SHP77 (cell line): ENCODE measurements at regions not wholly inside any gene's neighbourhood (a gene's known extent, or its start where the extent isn't known, plus 50 kb on each side); places are given as distances from the start of the nearest gene placed in this dataset.
A peak's percentile ranks its signal among the peaks of the same experiment; 100 is the strongest.
"Not testable (repeated sequence)": the region's sequence is repeated elsewhere in the genome, so short reads cannot be mapped to it uniquely, and the experiment has no call there.

ENCODE experiments used
- DNase-seq, 2 experiments: peaks; one replicate each; lab custom pipeline; 2025; lab: John Stamatoyannopoulos, UW

- DNase-seq = no peak
Measured at GRCh38 chr6:137969874-137970273, 102.8 kb downstream of the TNFAIP3 start.

DNA sequence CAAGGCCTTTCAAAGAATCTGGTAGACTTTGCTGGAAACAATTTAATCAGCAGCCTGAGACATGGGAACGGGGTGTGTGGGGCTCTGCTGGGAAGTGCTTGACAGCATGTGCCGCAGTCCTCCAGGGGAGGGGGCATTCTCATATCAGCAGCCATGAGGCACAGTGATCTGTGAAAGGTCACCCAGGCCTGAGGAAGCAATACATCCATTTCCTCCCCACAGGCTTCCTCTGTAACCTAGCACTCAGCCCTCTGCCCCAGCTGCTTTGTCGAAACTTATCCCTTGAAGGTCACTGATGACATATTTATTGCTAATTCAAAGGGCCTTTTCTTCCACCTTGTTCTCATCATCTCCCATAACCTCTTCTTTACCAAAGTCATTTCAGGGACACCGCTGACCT is 103.3 kb downstream of the TNFAIP3 start:
- DNase-seq = no peak

GRCh38 chr6:137973201-137973600 is 106.1 kb downstream of the TNFAIP3 start:
- DNase-seq = no peak

DNA sequence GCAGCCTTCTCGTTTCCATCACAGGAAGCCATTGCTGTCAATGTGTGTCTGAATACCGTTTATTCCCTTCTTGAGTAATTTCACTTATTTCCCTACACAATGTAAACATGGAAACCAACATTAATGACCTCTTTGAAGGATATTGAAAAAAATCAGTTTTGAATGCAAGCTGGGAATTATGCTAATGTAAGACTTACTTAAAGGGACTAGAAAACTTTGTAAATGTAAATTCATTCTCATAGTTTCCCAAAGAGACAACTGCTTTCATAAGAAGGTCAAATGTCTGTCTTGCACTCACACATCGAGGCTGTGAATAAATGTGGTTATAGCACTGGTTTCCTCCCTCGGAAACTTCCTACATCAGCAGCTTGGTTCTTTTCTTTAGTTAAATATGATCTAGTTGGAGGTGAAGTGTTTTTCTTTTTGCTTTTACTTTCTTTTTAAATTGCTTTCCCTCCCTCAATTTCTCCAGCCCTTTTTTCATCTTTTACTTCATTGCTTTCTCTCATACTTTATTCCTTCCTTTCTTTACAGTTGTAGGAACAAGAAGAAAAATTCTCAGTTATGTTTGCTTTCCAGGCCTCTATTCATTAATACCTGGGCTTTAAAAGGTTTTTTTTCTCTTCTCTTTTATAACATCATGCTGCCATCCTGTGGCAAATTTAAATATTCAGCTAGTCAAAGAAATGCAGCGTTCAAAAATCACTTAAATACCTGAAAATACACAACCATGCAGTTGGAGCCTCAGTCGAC is 108.3 kb downstream of the TNFAIP3 start:
- DNase-seq = no peak

DNA sequence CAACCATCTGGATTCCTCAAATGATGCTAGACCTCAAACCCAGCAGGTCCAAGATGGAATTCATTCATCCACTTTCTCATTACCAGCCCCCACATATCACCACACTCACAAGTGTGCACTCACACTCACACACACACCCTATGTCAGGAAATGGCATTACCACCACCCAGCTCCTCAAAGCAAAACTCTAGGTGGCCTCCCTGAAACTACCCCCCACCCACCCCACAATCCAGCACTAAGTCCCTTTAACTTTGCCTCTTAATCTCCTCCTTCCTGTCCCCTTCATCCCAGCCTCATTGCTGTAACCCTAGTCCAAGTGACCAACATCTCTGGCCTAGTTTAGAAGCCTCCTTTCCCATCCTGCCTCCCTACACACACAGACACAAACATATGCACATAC is 109.4 kb downstream of the TNFAIP3 start:
- DNase-seq = no peak

- DNase-seq = no peak
Measured at GRCh38 chr6:137977206-137977605, 110.1 kb downstream of the TNFAIP3 start.

- DNase-seq = no peak
Measured at GRCh38 chr6:137977814-137978213, 110.8 kb downstream of the TNFAIP3 start.

DNA sequence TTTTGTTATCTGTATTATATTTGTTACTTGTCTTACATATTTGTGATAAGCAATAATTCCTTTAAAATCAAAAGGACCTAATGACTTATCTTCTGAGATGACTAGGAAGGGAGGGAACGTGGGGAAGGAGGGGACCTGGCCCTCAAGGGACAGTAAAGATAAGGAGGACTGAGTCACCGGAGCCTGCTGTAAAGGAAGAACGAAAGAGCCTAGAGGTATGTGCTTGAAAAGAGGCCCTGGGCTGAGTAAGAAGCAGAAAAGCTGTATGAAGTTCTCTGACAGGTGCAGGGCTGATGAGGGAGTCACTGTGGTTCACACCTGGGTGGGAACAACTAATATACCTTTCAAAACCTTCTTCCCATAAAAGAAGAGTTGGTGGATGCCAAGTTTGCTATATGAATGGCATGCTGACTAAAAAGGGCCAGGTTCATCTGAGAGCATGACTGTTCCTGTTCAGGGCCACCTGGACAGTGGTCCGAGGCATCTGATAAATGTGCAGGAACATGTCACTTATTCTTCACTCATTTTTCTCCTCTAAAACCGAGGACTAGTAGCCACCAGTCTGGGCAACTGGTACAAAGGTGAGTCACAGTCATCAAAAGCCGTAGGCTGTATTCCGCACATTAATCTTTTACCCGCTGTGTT is 111.3 kb downstream of the TNFAIP3 start:
- DNase-seq = no peak

DNA sequence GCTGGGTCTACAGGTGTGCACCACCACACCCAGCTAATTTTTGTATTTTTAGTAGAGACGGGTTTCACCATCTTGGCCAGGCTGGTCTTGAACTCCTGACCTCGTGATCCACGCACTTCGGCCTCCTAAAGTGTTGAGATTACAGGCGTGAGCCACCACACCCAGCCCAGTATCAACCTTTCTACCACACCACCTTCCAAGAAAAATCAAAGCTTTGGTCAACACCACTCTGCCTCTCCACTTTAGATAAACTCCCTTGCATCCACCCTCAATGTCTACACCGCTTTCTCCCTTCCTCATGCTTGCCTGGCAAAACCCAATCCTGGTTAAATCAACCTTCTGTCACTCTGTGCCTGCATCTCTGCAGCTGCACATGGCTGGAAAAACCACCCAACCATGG is 112.2 kb downstream of the TNFAIP3 start:
- DNase-seq = not testable (repeated sequence)

DNA sequence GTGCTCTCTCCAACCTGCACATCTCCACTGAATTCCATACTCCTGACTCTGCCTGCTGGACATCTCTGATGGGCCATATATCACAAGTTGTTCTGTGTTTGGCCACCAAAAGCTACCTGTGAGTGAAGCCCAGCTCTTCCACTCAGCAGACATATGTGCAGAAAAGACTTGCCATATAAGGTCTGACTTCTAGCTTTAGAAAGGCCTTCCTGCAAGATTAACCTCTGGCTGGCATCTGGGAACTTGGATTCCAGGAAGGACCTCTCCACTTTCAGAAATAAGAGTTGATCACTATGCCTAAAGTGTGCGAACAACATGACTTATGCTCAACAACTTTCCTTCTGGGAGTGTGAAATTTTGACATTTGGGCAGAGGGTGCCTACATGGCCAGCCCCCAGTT is 113.7 kb downstream of the TNFAIP3 start:
- no peak for DNase-seq

GRCh38 chr6:137981758-137982157 is 114.7 kb downstream of the TNFAIP3 start:
- no peak for DNase-seq

DNA sequence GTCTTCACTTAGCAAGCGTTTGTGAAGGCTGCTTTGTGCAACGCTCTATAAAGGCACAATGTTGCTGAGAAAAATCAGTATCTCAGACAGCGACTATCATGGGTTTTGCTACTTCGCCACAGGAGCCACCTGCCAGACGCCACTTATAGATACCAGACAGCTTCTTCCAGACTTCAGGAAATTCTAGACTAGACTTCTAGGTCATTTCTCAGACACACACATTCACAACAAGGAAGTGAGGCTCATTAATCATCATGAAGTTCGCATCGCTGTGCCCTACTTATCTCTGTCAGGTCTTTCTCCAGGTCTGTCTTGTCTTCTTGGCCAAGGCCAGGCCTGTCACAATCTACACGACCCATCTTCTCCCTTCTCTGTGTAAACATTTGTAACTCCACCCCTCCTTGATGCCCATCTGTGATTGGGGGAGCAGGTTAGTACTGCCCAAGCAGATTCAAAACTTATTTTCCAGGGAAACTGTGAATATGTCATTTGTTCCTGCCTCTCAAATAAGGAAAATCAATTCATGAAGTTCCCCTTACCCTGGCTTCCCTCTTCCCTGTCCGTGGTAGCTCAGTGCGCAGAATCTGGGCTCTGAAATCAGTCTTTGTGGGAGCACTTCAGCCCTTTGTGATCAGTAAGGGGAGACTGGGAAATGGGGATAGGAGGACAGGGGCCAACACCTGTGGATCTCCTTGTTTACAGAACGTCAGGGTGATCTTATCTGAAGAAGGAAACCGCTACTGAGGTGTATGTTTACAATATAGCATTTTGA is 115.5 kb downstream of the TNFAIP3 start:
- DNase-seq = no peak

DNA sequence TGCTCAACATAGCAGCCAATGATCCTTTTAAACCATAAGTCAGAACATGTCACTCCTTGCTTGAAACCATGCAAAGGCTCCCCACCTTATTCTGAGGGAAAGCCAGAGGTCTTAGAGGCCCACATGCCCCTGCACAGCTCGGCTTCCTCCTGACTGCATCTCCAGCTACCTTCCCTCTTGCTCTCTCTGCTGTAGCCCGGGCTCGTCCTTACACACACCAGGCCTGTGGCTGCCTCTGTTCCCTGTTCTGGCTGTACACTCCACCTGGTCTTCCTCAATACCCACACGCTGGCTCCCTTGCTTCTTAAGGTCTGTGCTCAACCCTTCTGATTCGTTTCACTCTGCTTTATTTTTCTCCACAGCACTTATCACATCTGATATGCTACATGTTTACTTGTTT is 116.2 kb downstream of the TNFAIP3 start:
- no peak for DNase-seq

GRCh38 chr6:137989664-137990063 is 117.6 kb downstream of the PERP start:
- DNase-seq = no peak

DNA sequence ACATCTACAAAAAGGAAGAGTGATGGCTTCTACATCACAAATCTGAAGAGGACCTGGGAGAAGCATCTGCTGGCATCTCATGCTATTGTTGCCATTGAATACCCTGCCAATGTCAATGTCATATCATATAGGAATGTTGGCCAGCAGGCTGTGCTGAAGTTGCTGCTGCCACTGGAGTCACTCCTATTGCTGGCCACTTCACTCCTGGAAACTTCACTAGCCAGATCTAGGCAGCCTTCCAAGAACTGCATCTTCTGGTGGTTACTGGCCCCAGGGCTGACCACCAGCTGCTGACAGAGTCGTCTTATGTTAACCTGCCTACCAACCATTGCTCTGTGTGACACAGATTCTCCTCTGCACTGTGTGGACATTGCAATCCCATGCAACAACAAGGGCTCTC is 111.8 kb downstream of the PERP start:
- no peak for DNase-seq

GRCh38 chr6:137998461-137999019 is 108.7 kb downstream of the PERP start:
- DNase-seq = no peak

GRCh38 chr6:137999815-138000214 is 107.4 kb downstream of the PERP start:
- DNase-seq = no peak

DNA sequence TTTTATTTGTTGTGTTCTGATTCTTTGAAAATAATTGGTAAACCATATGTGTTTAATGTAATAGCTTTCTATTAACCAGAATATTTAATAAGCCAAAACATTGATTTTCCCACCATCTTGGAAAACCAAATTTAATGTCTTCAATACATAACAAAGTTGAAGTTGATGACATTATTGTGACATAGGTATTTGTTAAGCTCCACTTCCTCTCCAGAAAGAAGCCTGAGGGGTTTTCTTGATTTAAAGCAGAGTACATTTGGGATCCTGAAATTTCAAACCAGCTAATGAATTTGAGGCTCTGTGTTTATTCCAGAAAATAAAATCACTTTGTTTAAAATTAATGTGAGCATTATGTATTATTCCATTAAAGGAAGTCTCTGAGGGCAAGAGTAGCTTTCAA is 106.3 kb downstream of the PERP start:
- DNase-seq = no peak

DNA sequence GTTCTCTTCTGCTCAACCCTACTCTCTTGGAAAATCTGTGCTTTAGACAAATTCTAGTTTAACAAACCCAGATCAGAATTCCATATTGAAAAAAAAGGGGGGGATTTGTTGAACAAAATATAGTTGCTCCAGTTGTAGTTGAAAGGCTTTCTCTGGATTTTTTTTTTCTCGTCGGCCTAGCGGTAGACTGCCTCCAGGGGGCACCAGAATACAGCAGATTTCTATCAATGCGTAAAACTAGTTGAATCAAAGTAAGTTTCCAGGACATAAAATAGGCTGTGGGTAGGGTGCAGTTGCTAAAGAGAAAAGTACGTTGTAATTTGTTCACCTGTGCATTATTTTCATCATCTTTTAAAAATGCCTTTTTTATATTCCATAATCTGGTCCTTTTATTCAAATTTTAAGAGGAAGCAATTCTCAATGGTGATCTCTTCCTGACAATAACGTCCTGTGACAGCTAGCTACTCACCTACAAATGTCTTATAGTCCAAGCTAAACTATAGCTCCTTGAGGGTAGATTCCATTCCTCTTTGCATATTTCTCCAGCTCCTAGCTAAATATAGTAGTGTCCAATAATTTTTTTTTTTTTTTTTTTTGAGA is 105.4 kb downstream of the PERP start:
- DNase-seq = peak; percentile 34 to 37

- DNase-seq = peak; percentile 49 to 52
Measured at GRCh38 chr6:138004430-138005287, 102.6 kb downstream of the PERP start.

DNA sequence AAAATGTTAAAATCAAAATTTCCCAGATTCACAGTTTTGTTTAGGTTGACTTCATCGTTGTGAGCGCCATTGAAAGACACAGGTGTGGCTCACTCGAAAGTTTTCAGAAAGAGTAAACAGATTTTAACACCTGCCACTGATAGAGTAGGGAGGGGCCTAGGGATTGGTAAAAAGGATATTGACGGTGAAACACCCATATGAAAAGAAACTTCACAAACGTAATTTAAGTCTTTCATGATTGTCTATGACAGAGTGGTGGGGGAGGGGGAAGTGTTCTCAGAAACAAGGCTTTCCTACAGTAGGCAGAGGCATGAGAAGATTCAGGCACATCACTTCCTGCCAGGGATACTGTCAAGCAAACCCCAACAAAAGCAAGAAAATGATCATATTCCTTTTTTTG is 101.4 kb downstream of the PERP start:
- no peak for DNase-seq
